Forelimb muscle (tissue), 1 donor: ENCODE measurements at regions not wholly inside any gene's neighbourhood (a gene's known extent, or its start where the extent isn't known, plus 50 kb on each side); places are given as distances from the start of the nearest gene placed in this dataset.

Source experiments
- DNase-seq: peaks from one replicate; pipeline ENCODE4 v3.0.0-alpha.2; 2013; ENCODE audit warnings: low read depth

DNA sequence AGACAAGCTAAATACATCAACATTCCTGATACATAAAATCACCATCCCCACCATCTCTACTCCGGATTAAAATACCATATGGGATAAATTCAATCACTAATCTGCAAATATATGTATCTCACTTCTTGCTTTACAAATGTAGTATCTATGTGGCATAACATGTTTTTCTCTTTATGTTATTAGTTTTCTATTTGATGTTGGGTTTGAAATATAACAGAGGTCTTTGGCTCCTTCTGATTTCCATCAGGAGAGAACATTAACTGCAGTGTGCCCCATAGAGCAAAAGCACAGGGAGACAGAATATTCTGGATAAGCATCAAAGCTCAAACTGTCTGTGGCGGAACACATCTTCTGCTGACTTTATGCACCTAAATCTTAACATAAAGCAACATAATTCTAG, 547.2 kb upstream of the CDH8 start:
- DNase-seq, result no peak

GRCh38 chr16:62573466-62573865, 537.2 kb upstream of the CDH8 start:
- DNase-seq, result no peak

GRCh38 chr16:62568926-62569325, 532.7 kb upstream of the CDH8 start:
- no peak for DNase-seq

- no peak for DNase-seq
These were observed 529.5 kb upstream of the CDH8 start for GRCh38 chr16:62565706-62566105.

DNA sequence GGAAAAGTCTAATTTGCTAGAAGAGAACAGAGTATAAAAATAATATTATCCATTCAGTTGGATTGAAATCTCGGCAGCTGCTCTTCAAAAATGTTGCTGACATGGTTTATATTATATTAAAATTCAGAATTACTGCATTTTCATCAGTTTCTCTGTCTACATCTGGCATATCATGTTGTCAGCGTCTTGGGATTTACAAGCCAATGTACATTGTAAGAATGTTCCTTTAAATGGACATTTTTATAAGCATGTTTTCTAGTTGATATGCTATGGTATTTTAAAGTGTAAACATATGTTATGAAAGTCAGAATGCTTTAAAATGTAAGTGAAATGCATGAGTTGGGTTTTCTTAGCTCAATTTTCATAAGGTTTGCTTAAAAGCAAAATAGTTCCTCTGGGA, 528.1 kb upstream of the CDH8 start:
- no peak for DNase-seq

DNA sequence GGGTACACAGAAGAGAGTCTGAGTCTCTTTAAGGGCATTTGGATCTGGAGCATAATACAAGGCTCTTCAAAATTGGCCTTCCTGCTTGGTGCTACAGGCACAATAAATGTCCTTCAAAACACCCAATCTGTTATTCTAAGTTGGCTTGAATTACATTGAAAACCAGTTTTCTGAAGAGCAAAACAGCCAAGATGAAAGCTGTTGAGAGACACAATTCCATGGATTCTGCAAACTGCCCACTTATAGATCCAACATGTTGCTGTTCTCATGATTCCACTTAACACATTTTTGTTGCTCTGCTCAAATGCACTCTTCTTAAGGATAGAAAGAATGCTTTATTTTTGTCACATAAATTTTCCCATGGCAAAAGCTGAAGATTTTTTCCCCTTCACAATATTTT, 525.9 kb upstream of the CDH8 start:
- no peak for DNase-seq

- no peak for DNase-seq
These were observed 513.6 kb upstream of the CDH8 start for GRCh38 chr16:62549875-62550274.

- no peak for DNase-seq
These were observed 511.9 kb upstream of the CDH8 start for GRCh38 chr16:62548095-62548494.

DNA sequence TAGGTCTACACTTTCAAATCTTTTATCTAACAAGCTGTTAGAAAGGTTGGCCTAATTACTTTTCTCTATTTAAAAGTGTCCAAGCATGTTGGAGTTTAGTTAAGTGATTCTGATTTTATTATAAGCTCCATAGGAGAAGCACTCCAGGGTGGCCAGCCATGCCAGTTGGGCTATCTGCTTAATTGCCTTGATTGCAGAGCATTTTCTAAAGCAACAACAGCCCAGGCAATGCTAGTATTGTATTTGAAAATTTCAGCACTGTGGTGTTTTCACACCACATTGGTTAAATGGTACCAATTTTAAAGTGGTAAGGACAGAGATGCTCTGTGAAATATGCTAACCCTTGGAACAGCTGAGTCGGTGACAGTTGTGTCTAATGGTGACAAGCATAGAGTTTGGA, 510.5 kb upstream of the CDH8 start:
- no peak for DNase-seq

GRCh38 chr16:62545039-62545438, 508.8 kb upstream of the CDH8 start:
- DNase-seq, result no peak

GRCh38 chr16:62543516-62543915, 507.3 kb upstream of the CDH8 start:
- DNase-seq, result no peak

DNA sequence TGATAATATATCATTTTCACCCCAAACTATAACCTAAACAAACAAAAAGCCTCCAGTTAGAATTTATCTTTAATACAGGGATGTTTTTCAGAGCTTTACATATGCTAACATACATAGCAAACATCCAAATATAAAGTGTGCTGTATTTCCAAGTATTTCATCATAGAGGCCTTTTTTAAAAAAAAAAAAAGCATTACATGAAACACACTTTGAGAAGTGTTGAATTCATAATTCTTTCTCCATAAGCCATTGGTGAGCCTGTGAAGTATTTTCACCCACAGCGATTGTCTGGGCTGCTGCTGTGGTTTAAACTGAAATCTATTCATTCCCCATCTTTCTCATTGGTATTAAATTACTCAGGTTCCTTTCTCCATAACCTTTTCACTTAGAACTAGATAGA, 503.4 kb upstream of the CDH8 start:
- no peak for DNase-seq

DNA sequence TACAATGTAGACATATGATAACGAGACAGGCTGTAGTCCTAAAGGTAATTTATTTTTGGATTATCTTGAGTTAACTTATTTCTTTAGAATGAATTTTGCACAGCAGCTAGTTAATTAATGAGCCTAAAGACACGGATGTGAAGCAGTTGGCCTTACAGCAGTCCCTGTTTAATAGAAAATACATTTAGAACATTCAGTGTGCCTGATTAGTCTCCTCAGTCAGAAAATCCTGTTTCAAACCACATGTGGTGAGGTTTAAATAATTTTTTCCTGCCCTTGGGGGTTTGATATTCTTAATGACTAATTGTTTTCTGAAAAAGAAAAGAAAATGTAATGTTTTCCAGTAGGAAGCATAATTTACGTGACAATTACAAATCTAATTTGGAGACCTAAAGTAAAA, 494.2 kb upstream of the CDH8 start:
- no peak for DNase-seq

DNA sequence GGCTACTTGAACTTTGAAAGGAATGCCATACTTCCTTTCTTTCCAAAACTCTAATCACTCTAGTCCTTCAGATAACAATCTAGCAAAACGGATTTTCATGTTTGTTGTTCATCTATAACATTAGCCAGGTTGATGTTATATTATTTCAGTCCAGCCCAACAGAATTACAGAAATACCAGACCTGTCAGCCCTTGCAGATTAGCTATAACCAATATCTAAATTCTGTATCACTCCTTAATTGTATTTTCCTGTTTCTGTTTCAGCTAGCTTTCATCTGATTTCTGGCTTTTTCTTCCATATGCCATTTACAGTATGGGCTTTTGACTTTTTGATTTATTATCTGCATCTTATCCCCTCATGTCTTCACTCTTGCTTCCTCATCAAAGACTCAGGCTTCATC, 479.8 kb upstream of the CDH8 start:
- DNase-seq, result no peak

- DNase-seq, result no peak
These were observed 466.8 kb upstream of the CDH8 start for GRCh38 chr16:62503073-62503472.

DNA sequence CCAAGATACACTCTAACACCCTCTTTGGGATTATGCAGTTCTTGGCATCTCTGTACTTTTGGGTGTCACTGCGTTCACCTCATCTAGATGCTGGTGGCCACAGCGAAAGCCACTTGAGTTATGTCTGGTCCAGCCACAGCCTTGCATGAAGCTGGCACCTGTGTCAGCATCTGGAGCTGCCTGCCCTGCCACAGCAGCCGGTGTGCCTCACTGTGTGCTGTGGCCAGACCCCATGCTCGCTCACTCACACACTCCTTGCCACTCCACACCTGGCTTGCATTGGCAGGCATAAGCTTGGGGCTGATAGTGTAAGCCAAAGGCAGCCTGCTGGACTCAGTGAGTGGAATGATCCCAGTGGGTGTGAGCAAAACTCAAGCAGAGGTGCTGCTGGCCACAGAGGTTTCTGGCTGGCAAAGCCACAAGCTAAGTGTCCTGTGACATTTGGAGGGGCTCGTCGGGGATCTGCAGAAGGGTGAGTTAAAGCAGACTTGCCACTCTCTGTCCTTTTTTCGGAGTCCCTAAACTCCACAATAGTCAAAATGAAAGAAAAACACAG, 442.7 kb upstream of the CDH8 start:
- DNase-seq, result no peak

- no peak for DNase-seq
These were observed 441.6 kb upstream of the CDH8 start for GRCh38 chr16:62477796-62478195.

DNA sequence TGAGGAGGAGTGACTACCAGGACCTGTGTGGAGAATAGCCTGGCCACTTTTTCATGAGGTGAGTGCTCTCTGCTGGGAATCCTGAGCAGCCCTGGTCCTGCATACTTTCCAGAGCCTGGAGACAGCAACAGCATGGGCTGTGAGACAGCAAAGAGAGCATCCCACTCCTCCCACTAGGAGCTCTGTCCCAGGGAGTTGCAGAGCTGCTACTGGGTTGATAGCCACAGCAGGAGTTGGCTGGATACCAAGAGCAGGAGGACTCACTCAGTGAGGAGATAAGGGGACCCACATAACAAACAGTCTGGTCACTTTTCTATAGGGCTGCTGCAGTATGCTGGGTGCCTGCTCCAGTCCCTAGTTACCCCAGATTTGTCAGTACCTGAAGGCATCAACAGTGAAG, 439.3 kb upstream of the CDH8 start:
- DNase-seq, result no peak

DNA sequence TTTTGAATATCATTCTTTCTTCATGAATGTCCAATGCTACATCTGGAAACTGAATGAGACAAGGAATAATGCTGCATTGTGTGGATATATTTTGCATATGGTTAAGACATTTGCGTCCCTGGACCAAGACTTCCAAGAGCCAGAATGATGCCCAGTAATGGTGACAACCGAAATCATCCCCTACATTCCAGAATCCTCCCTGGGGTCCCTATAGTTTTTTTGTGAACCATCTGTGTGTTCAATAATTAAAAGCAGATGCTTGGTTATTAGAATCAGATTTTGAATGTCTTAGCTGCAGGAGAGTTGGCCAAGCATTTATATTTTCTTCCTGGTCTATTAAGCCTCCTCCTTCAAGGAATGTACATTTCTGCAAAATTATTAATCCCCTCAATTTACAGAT, 426.7 kb upstream of the CDH8 start:
- DNase-seq, result peak; percentile 34

- no peak for DNase-seq
These were observed 414.1 kb upstream of the CDH8 start for GRCh38 chr16:62450291-62450690.

DNA sequence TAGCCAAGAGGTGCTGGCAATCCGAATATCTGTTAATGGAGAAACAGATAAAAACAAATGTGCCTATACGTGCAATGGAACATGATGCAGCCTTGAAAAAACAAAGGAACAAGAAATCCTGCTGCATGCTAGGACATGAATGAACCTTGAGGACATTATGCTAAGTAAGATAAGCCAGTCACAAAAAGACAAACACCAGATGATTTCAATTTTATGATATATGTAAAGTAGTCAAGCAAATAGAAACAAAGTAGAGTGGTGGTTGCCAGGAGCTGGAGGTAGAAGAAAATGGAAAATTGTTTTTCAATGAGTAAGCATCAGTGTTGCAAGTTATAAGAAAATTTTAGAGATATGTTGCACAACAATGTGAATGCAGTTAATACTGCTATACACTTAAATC, 409.7 kb upstream of the CDH8 start:
- no peak for DNase-seq

DNA sequence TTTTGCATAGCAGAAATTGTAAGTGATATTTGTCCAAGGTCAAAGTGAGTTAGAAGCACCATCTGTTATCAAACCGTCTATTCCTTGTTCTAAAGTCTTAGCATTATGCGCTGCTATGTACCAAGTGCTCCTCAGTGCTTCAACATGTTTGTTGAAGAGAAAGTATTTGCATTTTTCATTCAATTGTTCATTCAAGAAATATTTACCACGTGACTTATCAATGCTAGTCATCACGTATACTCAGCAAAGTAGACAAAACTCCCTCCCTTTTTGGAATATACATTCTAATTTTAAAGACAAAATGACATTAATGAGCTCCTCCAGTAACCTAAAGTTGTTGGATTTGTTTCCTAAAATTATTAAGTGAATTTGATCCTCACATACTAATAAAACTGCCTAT, 388.0 kb upstream of the CDH8 start:
- DNase-seq, result no peak

DNA sequence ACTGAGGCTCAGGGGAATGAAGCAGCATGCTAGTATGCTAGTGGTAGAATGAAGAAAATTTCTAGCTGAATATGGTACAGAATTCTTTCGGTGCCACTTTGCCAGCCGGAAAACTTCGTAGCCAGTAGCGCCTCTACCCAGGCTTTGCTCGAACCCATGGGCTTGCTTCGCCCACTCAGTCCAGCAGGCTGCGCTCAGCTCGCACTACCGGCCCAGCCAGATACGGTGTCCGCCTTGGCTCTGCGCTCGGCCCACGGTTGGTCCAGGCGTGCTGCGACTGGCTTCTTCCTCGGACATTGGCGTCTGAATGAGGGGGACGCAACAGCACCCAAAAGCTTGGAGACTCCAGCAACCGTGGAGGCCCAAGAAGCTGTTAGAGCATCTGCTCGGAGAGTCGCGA, 372.5 kb upstream of the CDH8 start:
- no peak for DNase-seq

DNA sequence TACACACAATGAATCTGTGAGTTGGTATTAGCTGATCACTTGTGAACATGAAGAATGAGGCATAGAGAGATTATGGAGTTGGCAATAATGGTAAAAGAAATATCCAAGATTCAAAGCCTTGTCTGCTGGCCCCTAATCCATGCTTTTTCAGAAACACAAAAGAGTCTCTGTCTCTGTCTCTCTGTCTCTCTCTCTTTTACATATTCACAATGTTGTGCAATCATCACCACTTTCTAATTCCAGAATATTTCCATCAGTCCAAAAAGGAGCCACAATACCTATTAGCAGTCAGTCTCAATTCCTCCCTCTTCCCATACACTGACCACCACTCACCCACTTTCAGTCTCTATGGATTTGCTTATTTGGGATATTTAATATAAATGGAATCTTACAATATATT, 370.1 kb upstream of the CDH8 start:
- DNase-seq, result no peak
